Esophagus squamous epithelium (tissue), 4 donors: ENCODE measurements at regions not wholly inside any gene's neighbourhood (a gene's known extent, or its start where the extent isn't known, plus 50 kb on each side); places are given as distances from the start of the nearest gene placed in this dataset.

Experiments used
- POLR2A ChIP-seq, 4 donors: fragments of 450-650 bp; IDR thresholded peaks; one replicate each; pipeline ENCODE4 v1.6.1; 2017; ENCODE audit warnings: antibody characterized with exemption in 4 of 4, mild to moderate bottlenecking in 4 of 4, moderate library complexity in 3 of 4
- TF ChIP-seq, protein P1 (sequence below), 6 experiments: fragments of 450-650 bp in 4 of 6; fragments of 200-600 bp in 2 of 6; sonication (generic) in 2 of 6; IDR thresholded peaks; one replicate each; pipeline ENCODE4 v1.5.1; 2016 to 2019; ENCODE audit warnings: antibody characterized with exemption in 6 of 6, mild to moderate bottlenecking in 4 of 6, moderate library complexity in 4 of 6

DNA sequence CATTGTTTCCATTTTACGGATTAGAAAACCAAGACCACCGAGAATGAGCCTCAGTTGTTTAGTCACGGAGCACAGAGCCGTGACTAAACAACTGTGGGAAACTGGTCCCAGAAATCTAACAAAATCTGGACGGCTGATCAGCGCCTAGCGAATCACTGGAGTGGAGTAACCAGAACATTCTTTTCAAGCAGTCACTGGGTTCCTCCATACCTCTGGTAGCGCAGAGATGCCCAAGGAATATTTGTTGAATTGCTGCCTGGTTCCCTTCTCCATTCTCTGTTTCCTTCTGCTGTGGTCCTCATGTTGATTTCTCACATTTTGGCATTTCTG, 62.0 kb downstream of the GPX5 start:
- TF ChIP-seq, protein P1, sequence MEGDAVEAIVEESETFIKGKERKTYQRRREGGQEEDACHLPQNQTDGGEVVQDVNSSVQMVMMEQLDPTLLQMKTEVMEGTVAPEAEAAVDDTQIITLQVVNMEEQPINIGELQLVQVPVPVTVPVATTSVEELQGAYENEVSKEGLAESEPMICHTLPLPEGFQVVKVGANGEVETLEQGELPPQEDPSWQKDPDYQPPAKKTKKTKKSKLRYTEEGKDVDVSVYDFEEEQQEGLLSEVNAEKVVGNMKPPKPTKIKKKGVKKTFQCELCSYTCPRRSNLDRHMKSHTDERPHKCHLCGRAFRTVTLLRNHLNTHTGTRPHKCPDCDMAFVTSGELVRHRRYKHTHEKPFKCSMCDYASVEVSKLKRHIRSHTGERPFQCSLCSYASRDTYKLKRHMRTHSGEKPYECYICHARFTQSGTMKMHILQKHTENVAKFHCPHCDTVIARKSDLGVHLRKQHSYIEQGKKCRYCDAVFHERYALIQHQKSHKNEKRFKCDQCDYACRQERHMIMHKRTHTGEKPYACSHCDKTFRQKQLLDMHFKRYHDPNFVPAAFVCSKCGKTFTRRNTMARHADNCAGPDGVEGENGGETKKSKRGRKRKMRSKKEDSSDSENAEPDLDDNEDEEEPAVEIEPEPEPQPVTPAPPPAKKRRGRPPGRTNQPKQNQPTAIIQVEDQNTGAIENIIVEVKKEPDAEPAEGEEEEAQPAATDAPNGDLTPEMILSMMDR (IDR thresholded peaks at IDR 0.05), result no peak
- no peak for TF ChIP-seq POLR2A (IDR thresholded peaks at IDR 0.05)
